ENCODE measurements at regions not wholly inside any gene's neighbourhood (a gene's known extent, or its start where the extent isn't known, plus 50 kb on each side); places are given as distances from the start of the nearest gene placed in this dataset.

DNA sequence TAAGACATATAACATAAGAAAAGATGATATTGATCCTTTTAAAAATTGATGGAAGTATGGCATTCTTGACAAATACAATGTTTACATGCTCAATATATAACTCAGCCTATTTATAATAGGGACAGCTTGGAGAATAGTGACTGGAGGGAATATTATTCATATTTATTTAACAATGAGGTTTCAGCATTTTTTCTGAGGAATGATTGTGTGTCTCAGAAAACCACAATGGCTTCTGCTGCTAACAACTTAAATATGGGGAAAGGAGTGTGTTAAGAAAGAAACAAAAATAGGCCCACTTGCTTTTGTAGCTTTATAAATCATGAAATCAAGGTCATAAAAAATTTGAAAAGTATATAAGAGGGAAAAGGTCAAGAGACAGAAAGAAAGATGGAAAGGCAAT is 163.2 kb upstream of the TBX18 start:
- no peak for TF ChIP-seq FOXA2 (IDR thresholded peaks at IDR 0.05)
- TF ChIP-seq, protein P1, sequence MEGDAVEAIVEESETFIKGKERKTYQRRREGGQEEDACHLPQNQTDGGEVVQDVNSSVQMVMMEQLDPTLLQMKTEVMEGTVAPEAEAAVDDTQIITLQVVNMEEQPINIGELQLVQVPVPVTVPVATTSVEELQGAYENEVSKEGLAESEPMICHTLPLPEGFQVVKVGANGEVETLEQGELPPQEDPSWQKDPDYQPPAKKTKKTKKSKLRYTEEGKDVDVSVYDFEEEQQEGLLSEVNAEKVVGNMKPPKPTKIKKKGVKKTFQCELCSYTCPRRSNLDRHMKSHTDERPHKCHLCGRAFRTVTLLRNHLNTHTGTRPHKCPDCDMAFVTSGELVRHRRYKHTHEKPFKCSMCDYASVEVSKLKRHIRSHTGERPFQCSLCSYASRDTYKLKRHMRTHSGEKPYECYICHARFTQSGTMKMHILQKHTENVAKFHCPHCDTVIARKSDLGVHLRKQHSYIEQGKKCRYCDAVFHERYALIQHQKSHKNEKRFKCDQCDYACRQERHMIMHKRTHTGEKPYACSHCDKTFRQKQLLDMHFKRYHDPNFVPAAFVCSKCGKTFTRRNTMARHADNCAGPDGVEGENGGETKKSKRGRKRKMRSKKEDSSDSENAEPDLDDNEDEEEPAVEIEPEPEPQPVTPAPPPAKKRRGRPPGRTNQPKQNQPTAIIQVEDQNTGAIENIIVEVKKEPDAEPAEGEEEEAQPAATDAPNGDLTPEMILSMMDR (IDR thresholded peaks at IDR 0.05; ENCODE audit: low read depth, low read length, missing input control) = no peak
